ENCODE measurements at regions not wholly inside any gene's neighbourhood (a gene's known extent, or its start where the extent isn't known, plus 50 kb on each side); places are given as distances from the start of the nearest gene placed in this dataset.

GRCh38 chr3:181860235-181860634 lies 148.5 kb downstream of the SOX2 start:
- no peaks in the 10 kb centered on the region for H3K9me3 Mint-ChIP-seq
- no peaks in the 10 kb centered on the region for H3K36me3 Mint-ChIP-seq (ENCODE audit: low read depth)
- no peaks in the 10 kb centered on the region for H3K4me1 Mint-ChIP-seq
- no peak overlapping the region for H3K4me3 Mint-ChIP-seq
- H3K27ac Mint-ChIP-seq, result peak overlapping the region in 1 of 3 experiments; percentile 21
- H3K27me3 Mint-ChIP-seq (ENCODE audit: low read depth), result no peaks in the 10 kb centered on the region
- TF ChIP-seq, protein P1, sequence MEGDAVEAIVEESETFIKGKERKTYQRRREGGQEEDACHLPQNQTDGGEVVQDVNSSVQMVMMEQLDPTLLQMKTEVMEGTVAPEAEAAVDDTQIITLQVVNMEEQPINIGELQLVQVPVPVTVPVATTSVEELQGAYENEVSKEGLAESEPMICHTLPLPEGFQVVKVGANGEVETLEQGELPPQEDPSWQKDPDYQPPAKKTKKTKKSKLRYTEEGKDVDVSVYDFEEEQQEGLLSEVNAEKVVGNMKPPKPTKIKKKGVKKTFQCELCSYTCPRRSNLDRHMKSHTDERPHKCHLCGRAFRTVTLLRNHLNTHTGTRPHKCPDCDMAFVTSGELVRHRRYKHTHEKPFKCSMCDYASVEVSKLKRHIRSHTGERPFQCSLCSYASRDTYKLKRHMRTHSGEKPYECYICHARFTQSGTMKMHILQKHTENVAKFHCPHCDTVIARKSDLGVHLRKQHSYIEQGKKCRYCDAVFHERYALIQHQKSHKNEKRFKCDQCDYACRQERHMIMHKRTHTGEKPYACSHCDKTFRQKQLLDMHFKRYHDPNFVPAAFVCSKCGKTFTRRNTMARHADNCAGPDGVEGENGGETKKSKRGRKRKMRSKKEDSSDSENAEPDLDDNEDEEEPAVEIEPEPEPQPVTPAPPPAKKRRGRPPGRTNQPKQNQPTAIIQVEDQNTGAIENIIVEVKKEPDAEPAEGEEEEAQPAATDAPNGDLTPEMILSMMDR (IDR thresholded peaks at IDR 0.05; ENCODE audit: unreplicated experiment in 3 of 3), result no peak

DNA sequence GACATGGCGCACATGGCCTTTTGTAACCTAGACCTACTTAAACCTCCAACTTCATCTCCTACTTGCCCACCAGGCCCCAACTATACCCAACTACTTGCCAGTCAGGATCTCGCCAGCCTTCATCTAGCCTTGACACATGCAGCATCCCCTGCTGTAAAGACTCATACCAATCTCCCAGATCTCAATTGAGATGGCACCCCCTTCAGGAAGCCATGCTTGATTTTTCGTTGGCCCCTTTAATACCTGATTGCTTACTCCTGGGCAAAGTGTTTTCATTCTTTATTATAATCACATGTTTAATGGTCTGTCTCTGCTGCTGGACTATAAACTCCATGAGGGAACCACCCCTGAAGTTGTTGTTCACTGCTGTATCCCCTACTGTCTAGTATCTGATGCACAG lies 150.8 kb downstream of the SOX2 start:
- no peak overlapping the region for H3K4me3 Mint-ChIP-seq
- H3K27ac Mint-ChIP-seq, result no peak overlapping the region
- H3K27me3 Mint-ChIP-seq (ENCODE audit: low read depth), result no peaks in the 10 kb centered on the region
- TF ChIP-seq, protein P1 (IDR thresholded peaks at IDR 0.05; ENCODE audit: unreplicated experiment in 3 of 3), result no peak
- no peaks in the 10 kb centered on the region for H3K4me1 Mint-ChIP-seq
- no peaks in the 10 kb centered on the region for H3K9me3 Mint-ChIP-seq
- H3K36me3 Mint-ChIP-seq (ENCODE audit: low read depth), result no peaks in the 10 kb centered on the region

DNA sequence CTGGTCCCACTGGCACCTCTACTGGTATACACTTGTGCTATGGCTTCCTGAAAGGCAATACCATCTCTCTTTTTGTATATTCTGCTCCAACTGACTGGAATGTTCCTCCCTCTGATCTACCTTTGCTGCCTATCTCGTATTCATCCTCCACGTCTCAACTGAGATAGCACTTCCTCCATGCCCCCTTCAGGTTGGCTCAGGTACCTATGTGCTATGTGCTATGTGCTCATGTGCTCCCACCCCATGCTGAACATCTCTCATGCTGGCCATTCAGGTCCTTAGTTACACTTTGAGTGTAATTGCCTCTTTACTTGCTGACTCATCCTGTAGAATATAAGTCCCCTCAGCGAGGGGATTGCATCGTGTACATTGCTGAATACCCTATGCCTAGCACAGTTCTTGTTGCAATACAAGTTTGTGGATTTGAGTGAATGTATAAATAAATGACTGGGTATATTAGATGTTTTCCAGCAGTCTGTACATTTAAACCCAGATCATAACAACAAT lies 156.9 kb downstream of the SOX2 start:
- H3K27me3 Mint-ChIP-seq (ENCODE audit: low read depth), result no peaks in the 10 kb centered on the region
- H3K36me3 Mint-ChIP-seq (ENCODE audit: low read depth), result no peaks in the 10 kb centered on the region
- TF ChIP-seq, protein P1 (IDR thresholded peaks at IDR 0.05; ENCODE audit: unreplicated experiment in 3 of 3), result no peak
- no peak overlapping the region for H3K4me3 Mint-ChIP-seq
- H3K4me1 Mint-ChIP-seq, result no peaks in the 10 kb centered on the region
- H3K27ac Mint-ChIP-seq, result no peak overlapping the region
- H3K9me3 Mint-ChIP-seq, result no peaks in the 10 kb centered on the region

DNA sequence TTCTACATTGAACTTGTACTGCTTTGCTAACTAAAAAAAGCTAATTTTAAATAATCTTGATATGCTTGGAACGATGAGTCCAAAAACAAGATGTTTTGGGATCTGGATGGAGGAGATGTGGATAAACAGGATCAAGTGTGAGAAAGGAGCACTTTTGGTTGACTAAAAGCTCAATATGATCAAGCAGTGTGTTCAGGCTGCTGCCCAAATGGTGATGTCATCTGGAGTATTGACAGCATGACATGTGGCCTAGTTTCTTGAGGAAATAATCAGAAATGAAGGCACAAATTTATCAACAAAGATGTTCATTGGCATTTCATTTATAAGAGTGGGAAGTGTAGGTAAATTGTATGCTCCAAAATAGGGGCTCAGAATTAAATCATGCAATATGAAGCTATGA lies 161.2 kb downstream of the SOX2 start:
- H3K27me3 Mint-ChIP-seq (ENCODE audit: low read depth), result no peaks in the 10 kb centered on the region
- TF ChIP-seq, protein P1 (IDR thresholded peaks at IDR 0.05; ENCODE audit: unreplicated experiment in 3 of 3), result no peak
- no peaks in the 10 kb centered on the region for H3K4me1 Mint-ChIP-seq

GRCh38 chr3:181879926-181880325 lies 168.2 kb downstream of the SOX2 start:
- Mint-ChIP-seq H3K27ac (no peak overlapping the region), H3K4me1 (no peaks in the 10 kb centered on the region), H3K36me3 (ENCODE audit: low read depth) (no peaks in the 10 kb centered on the region), H3K27me3 (ENCODE audit: low read depth) (no peaks in the 10 kb centered on the region), H3K9me3 (no peaks in the 10 kb centered on the region), H3K4me3 (no peak overlapping the region)
- TF ChIP-seq, protein P1 (IDR thresholded peaks at IDR 0.05; ENCODE audit: unreplicated experiment in 3 of 3), result no peak

More for the DNA sequence above, 161.2 kb downstream of the SOX2 start:
- Mint-ChIP-seq H3K27ac (no peak overlapping the region), H3K9me3 (no peaks in the 10 kb centered on the region), H3K36me3 (ENCODE audit: low read depth) (no peaks in the 10 kb centered on the region), H3K4me3 (no peak overlapping the region)

DNA sequence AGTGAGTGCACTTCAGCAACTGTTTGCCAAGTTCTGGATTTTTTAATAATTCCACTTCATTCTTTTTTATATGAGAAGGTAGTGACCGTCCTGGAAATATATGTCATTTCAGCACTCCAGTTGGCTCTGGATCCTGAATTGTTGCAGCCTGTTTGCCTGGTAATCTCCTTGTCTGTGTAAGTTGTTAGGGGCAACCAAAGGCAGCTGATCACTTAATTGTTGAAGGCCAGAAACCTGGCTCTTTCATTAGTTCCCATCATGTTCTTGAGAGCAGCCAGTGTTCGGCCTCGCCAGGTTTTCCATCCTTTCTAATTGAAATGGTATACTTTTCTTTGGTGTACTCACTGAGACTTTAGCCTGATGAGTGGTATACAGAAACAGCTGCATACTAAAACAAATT lies 168.6 kb downstream of the SOX2 start:
- no peaks in the 10 kb centered on the region for H3K27me3 Mint-ChIP-seq (ENCODE audit: low read depth)
- H3K27ac Mint-ChIP-seq, result no peak overlapping the region
- no peak overlapping the region for H3K4me3 Mint-ChIP-seq
- H3K9me3 Mint-ChIP-seq, result no peaks in the 10 kb centered on the region
- TF ChIP-seq, protein P1 (IDR thresholded peaks at IDR 0.05; ENCODE audit: unreplicated experiment in 3 of 3), result no peak
- H3K4me1 Mint-ChIP-seq, result no peaks in the 10 kb centered on the region
- no peaks in the 10 kb centered on the region for H3K36me3 Mint-ChIP-seq (ENCODE audit: low read depth)
